HepG2 (cell line): ENCODE measurements at regions not wholly inside any gene's neighbourhood (a gene's known extent, or its start where the extent isn't known, plus 50 kb on each side); places are given as distances from the start of the nearest gene placed in this dataset.

Experiments used
- ATAC-seq: fragments of 200-7000 bp; cut with Tn5 transposase; 3 replicates; pipeline ENCODE4 v1.9.1; 2020; ENCODE audit warnings: mild to moderate bottlenecking, moderate library complexity
- BruUV-seq: library from RNA; stranded (reverse); fragments of 400-500 nt; replicated peaks from 2 replicates; lab custom pipeline; 2021; lab: Mats Ljungman, UMichigan
- CTCF ChIA-PET: fragments of 300-600 bp; formaldehyde crosslinking; extraction: SDS; loops from one replicate; lab custom pipeline; 2021; ENCODE audit warnings: low total read pairs, inconsistent platforms, low intra/inter-chr PET ratio; lab: Yijun Ruan, JAX
- POLR2A ChIA-PET: fragments of 350-600 bp; sonication (Branson Sonifier 250); formaldehyde crosslinking; loops from one replicate; lab custom pipeline; 2020; ENCODE audit warnings: antibody characterized with exemption, inconsistent platforms; lab: Yijun Ruan, JAX
- DNase-seq: peaks from one replicate; pipeline ENCODE4 v3.0.0-alpha.2; 2015; ENCODE audit warnings: low spot score
- FAIRE-seq: peaks from 3 replicates; lab custom pipeline; 2011; peaks lifted over from hg19 to GRCh38; lab: Jason Lieb, UNC
- H2AFZ ChIP-seq: one replicate; pipeline ENCODE4 v1.6.1; 2011; ENCODE audit warnings: low read length, inconsistent platforms
- H3K27ac ChIP-seq: fragments of 300-600 bp; 3 replicates; pipeline ENCODE4 v1.8.0; 2011; ENCODE audit warnings: mixed run types, mild to moderate bottlenecking, mixed read lengths, low read length, inconsistent platforms; ENCODE audit not compliant: insufficient read depth; ENCODE audit errors: extremely low read length
- H3K27me3 ChIP-seq, 2 experiments: fragments of 200-600 bp in 1 of 2; 2 replicates in 1 of 2; 3 replicates in 1 of 2; pipeline versions ENCODE4 v1.6.0 to v1.8.0; 2011; ENCODE audit warnings: low read length in 2 of 2, mild to moderate bottlenecking in 2 of 2, moderate library complexity in 2 of 2, inconsistent platforms in 1 of 2; ENCODE audit not compliant: insufficient read depth in 2 of 2, control insufficient read depth in 1 of 2
- H3K36me3 ChIP-seq, 2 experiments: fragments of 200-600 bp in 1 of 2; replicated peaks in 1 of 2; 2 replicates in 1 of 2; 3 replicates in 1 of 2; pipeline versions ENCODE4 v1.5.1 to v1.8.0; 2011; ENCODE audit warnings: low read length in 2 of 2, inconsistent platforms in 1 of 2; ENCODE audit not compliant: insufficient read depth in 2 of 2, control insufficient read depth in 1 of 2
- H3K4me1 ChIP-seq: 2 replicates; pipeline ENCODE4 v1.5.1; 2012; ENCODE audit warnings: low read length, inconsistent platforms; ENCODE audit not compliant: insufficient read depth
- H3K4me2 ChIP-seq: 2 replicates; pipeline ENCODE4 v1.6.0; 2011; ENCODE audit warnings: low read depth, low read length, inconsistent platforms
- H3K4me3 ChIP-seq, 3 experiments: fragments of 200-600 bp in 1 of 3; sonication (generic), shearing (Covaris generic) in 1 of 3; replicated peaks in 1 of 3; 2 replicates each; pipeline ENCODE4 v1.5.1; 2011 to 2016; ENCODE audit warnings: low read length in 3 of 3, inconsistent platforms in 2 of 3, low read depth in 2 of 3, mild to moderate bottlenecking in 2 of 3, control low read depth in 1 of 3, mixed read lengths in 1 of 3; ENCODE audit not compliant: insufficient read depth in 1 of 3
- H3K79me2 ChIP-seq: one replicate; pipeline ENCODE4 v1.6.1; 2011; ENCODE audit warnings: low read length, inconsistent platforms; ENCODE audit not compliant: insufficient read depth
- H3K9ac ChIP-seq: 2 replicates; pipeline ENCODE4 v1.6.0; 2011; ENCODE audit warnings: mild to moderate bottlenecking, low read depth, low read length, inconsistent platforms; ENCODE audit not compliant: insufficient read depth
- H3K9me3 ChIP-seq: 2 replicates; pipeline ENCODE4 v1.5.1; 2012; ENCODE audit warnings: mild to moderate bottlenecking, low read length
- H4K20me1 ChIP-seq: 2 replicates; pipeline ENCODE4 v1.6.0; 2011; ENCODE audit warnings: inconsistent platforms, mild to moderate bottlenecking, low read length, moderate library complexity; ENCODE audit not compliant: insufficient read depth
- BATF2 ChIP-seq: sonication (generic); formaldehyde crosslinking; IDR thresholded peaks from 2 replicates; pipeline ENCODE4 v1.8.0; 2022; ENCODE audit warnings: mild to moderate bottlenecking, missing genetic modification reagents, moderate library complexity
- BRD4 ChIP-seq: sonication (generic); formaldehyde crosslinking; IDR thresholded peaks from 2 replicates; pipeline ENCODE4 v1.4.0; 2020; ENCODE audit warnings: missing genetic modification reagents
- HNRNPH1 ChIP-seq: fragments of 200-400 bp; formaldehyde crosslinking; optimal IDR thresholded peaks from 2 replicates; pipeline ENCODE3; 2017; ENCODE audit warnings: mild to moderate bottlenecking, low read depth, low read length
- KAT2B ChIP-seq: fragments of 150-350 bp; IDR thresholded peaks from 2 replicates; pipeline ENCODE4 v1.6.1; 2014; ENCODE audit warnings: low read depth, low read length, borderline replicate concordance
- MAF1 ChIP-seq: sonication (generic); formaldehyde crosslinking; IDR thresholded peaks from 2 replicates; pipeline ENCODE4 v1.5.0; 2020; ENCODE audit warnings: missing genetic modification reagents, borderline replicate concordance
- NFYB ChIP-seq: sonication (generic); formaldehyde crosslinking; IDR thresholded peaks from 2 replicates; pipeline ENCODE4 v1.4.0; 2020; ENCODE audit warnings: missing genetic modification reagents
- RBM39 ChIP-seq: fragments of 200-400 bp; formaldehyde crosslinking; IDR thresholded peaks from one replicate; pipeline ENCODE4 v1.6.1; 2018; ENCODE audit warnings: antibody characterized with exemption, mild to moderate bottlenecking, low read depth, low read length; ENCODE audit not compliant: poor library complexity, severe bottlenecking
- RNF2 ChIP-seq: fragments of 450-650 bp; conservative IDR thresholded peaks from 2 replicates; pipeline ENCODE4 v1.6.1; 2016; ENCODE audit warnings: low read depth
- SETDB1 ChIP-seq: sonication (generic); formaldehyde crosslinking; IDR thresholded peaks from 2 replicates; pipeline ENCODE4 v1.5.1; 2020; ENCODE audit warnings: missing genetic modification reagents, mild to moderate bottlenecking, borderline replicate concordance
- SP4 ChIP-seq: sonication (generic); formaldehyde crosslinking; IDR thresholded peaks from 2 replicates; pipeline ENCODE4 v1.8.1; 2023; ENCODE audit warnings: mild to moderate bottlenecking, missing genetic modification reagents
- TEAD2 ChIP-seq: sonication (generic); formaldehyde crosslinking; IDR thresholded peaks from 2 replicates; pipeline ENCODE4 v1.9.0; 2021; ENCODE audit warnings: missing genetic modification reagents
- YEATS2 ChIP-seq: sonication (generic); formaldehyde crosslinking; IDR thresholded peaks from 2 replicates; pipeline ENCODE4 v1.4.0; 2020; ENCODE audit warnings: missing genetic modification reagents, borderline replicate concordance
- ZNF724P ChIP-seq: sonication (generic); formaldehyde crosslinking; IDR thresholded peaks from 2 replicates; pipeline ENCODE4 v1.8.0; 2022; ENCODE audit warnings: missing genetic modification reagents, borderline replicate concordance
- WGBS: methylation state at CpG from one replicate; pipeline ENCODE4 v1.1.6; 2017; ENCODE audit warnings: low lambda C conversion rate; 5-methylcytosine and 5-hydroxymethylcytosine counted together
- in situ Hi-C: cut with HindIII; loops from 2 replicates; pipeline ENCODE4 v1.10.0; 2017; ENCODE audit warnings: low pct_unique_long_range_greater_than_20kb; ENCODE audit not compliant: extremely low pct_ligation_motif_present
- intact Hi-C: fragments of 100-400 bp; cut with micrococcal nuclease; formaldehyde crosslinking; loops from one replicate; pipeline ENCODE4 v1.10.0; 2022; ENCODE audit not compliant: unreplicated experiment
- TF ChIP-seq, protein P1 (sequence below): sonication (generic); formaldehyde crosslinking; IDR thresholded peaks from 2 replicates; pipeline ENCODE4 v1.5.0; 2020; ENCODE audit warnings: missing genetic modification reagents

- in situ Hi-C loops (no loop called here), intact Hi-C loops (no loop called here)
- Histone ChIP-seq H3K27me3 (no peaks in the 10 kb centered on the region), H2AFZ (no peak overlapping the region), H3K4me3 (no peak overlapping the region), H3K9me3 (no peaks in the 10 kb centered on the region), H3K4me1 (no peaks in the 10 kb centered on the region), H3K9ac (no peak overlapping the region), H3K36me3 (no peaks in the 10 kb centered on the region), H3K79me2 (no peaks in the 10 kb centered on the region), H3K4me2 (no peak overlapping the region), H3K27ac (no peak overlapping the region)
- POLR2A ChIA-PET: no interaction called here
- BruUV-seq: no TSS peak
- FAIRE-seq (no peak), DNase-seq (no peak), ATAC-seq (no peak)
- CTCF ChIA-PET: no interaction called here
- WGBS: 0% methylated on average over 1 of the region's 1 CpG
- TF ChIP-seq RBM39 (no peak), NFYB (CRISPR knock-in tag) (no peak), RNF2 (no peak), SP4 (CRISPR knock-in tag) (no peak), YEATS2 (CRISPR knock-in tag) (no peak), ZNF724P (CRISPR knock-in tag) (no peak), SETDB1 (no peak), KAT2B (no peak), BATF2 (CRISPR knock-in tag) (no peak), HNRNPH1 (no peak), TEAD2 (CRISPR knock-in tag) (no peak), MAF1 (no peak), BRD4 (no peak)
- TF ChIP-seq, protein P1, sequence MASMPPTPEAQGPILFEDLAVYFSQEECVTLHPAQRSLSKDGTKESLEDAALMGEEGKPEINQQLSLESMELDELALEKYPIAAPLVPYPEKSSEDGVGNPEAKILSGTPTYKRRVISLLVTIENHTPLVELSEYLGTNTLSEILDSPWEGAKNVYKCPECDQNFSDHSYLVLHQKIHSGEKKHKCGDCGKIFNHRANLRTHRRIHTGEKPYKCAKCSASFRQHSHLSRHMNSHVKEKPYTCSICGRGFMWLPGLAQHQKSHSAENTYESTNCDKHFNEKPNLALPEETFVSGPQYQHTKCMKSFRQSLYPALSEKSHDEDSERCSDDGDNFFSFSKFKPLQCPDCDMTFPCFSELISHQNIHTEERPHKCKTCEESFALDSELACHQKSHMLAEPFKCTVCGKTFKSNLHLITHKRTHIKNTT (CRISPR knock-in tag): no peak
- TF ChIP-seq, all 625 proteins: peak for 0
- no peaks in the 10 kb centered on the region for H4K20me1 ChIP-seq
Observed at GRCh38 chr4:164116286-164116685, 621.8 kb downstream of the TMA16 start.
